GM19238 (cell line): ENCODE measurements at regions not wholly inside any gene's neighbourhood (a gene's known extent, or its start where the extent isn't known, plus 50 kb on each side); places are given as distances from the start of the nearest gene placed in this dataset.

Experiments
- DNase-seq: peaks from one replicate; pipeline ENCODE4 v3.0.0; 2011; ENCODE audit warnings: low spot score; ENCODE audit not compliant: insufficient read length

DNA sequence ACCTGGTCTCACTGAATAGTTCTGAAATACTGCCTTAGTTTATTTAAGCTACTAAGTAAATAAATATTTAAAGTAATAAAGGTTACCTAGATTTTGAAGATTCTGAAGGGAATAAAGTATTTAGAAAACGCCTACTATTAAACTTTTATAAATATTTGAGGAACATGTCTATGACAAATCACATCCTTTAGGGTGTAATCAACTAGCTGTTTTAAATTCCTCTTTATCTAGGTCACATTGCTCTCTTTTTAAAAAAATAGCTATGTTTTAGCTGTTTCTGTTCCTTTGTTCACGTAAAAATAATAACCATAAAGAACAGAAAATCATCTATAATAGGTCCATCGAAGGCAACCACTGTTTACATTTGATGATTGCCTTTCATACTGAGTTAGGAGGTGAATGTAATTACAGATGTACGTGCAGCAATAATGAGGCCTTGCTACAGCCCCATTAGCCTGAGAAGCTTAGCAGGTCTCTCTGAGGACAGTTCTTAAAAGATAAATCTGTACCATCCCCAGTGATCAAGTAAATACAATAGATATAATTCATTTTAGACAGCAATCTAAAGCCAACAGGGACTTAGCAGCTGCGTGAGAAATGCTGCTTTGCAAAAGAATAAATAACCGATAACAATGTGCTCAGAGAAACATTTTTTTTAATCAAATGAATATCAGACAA, 449.5 kb downstream of the LIG4 start:
- DNase-seq, result no peak

DNA sequence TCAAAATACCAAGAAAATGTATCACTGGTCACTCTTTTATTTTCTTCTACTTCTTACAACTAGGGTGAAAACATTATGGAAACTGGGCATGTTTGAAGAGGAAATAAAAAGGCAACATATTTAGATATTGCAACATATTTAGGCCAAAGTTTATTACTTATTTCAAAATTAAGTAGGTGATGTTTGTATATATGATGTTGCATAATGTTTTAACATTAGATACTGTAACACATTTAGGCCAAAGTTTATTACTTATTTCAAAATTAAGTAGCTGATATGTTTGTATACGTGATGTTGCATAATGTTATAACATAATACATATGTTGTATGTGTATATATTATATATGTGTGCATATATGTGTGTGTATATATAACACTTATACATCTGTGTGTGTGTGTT, 451.3 kb downstream of the LIG4 start:
- DNase-seq, result no peak

DNA sequence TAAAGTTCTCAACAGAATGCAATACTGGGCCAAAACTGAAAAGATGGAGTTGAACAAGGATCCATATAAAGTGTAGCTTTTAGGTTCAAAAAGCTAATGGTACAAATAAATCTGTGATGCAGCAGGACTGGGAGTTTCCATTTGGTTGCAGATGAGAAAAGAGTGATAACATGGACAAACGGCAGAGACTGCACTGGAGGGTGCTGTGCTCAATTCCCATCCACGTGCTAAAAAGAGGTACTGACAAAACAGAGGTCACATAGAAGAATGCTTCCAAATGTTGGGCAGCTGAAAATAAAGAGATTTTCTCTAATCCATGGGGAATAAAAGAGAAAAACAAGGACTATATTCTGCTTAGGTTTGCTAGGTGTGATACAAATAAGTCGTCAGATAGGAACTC, 461.6 kb downstream of the LIG4 start:
- no peak for DNase-seq

DNA sequence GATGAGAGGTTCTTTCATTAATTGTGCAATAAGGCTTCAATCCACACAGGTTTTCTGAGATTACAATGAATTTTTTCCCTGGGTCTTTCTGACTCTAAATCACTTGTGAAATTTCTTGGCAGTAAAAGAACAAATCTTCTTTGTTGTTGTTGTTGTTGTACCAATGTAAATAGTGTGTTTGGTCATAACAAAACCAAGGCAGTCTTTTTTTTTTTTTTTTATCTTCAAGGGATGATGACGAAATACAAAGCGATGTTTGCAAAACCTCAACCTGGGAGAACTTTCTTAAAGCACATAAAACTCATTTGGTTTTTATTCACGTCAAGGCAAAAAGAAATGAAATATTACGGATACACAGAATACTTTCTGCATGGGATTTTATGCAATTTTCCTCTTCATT, 462.0 kb downstream of the LIG4 start:
- no peak for DNase-seq

DNA sequence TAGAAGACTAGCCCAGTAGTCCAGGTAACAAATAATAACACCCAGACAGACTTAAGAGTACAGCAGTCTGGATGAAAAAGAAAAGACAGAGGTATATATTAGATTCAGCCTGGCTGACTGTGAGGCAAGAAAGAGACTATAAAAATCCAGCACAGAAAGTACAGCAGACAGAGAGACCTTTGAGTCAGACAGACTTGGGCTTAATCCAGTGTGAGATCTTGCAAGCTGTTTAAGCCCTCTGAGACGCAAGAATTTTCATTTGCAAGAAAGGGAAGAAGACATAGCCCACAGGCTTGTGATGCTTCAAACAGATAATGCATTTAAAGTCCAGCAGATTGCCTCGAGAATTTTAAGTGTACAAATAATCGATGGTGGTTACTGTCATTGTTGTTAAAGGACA, 471.4 kb downstream of the LIG4 start:
- DNase-seq, result no peak

DNA sequence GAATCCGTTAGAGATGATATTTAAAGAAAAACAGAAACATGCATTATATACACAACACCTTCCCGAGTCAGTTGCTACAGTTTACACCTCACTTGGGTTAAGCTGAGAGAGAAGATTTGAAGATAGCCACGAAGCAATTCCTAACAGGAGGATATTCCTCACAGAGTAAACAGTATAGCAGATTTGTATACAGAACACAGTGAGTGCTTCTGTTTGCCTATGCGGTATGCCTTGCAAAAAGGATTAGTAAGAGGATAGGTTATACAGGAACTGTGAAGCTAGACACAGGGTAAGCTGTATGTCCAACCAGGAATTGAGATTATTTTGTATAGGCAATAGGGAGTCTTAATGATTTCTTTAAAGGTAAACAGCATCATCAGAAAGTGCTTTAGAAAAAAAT, 471.8 kb downstream of the LIG4 start:
- no peak for DNase-seq

DNA sequence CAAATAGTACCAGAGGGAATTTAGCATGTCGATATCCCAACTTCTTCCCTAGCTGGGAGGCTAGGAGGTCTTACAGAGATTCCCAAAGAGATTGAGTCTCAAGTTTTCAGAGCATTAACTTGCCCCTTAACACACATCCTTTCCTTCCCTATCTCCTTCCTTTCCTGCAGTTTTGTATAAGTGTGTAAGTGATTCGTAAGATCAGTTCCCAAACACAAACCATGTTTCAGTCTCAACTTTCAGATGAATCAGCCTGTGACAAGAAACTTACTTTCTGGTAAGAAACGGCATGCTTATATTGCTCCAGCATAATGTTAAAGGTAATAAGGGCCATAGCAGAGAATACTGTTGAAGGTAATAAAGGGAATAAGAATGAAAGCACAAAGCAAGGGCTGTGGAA, 472.2 kb downstream of the LIG4 start:
- no peak for DNase-seq

DNA sequence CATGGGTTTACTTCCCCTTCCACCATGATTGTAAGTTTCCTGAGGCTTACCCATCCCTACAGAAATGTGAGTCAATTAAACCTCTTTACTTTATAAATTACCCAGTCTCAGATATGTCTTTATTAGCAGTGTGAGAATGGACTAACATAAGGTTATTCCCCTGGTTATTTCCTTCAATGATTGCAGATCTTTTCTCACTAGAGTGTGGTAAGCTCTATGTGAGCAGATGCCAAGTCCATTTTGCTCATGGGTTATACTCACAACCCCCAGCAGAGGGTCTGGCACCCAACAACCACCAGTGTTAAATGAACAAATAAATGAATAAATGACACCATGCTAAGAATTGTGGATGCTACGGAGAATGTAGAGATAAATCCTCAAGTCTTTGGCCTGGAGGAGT, 472.8 kb downstream of the LIG4 start:
- no peak for DNase-seq

DNA sequence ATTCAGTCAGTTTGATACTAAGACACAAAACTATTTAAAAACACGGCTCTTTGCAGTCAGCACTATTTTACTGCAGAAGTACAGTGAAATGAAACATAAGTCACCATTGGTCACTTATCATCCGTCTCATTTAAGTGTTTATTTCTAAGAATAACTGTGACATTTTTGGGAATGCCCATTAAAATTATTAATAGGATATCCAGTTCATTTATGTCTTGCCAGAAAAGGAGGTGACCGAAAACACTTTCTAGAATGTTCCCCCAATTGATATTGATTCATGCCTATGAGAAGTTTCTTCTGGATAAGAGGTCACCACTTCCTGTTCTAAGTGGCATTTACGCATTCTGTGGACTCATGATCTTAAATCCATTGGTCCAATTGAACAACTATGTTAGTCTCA, 477.3 kb downstream of the LIG4 start:
- DNase-seq, result no peak

DNA sequence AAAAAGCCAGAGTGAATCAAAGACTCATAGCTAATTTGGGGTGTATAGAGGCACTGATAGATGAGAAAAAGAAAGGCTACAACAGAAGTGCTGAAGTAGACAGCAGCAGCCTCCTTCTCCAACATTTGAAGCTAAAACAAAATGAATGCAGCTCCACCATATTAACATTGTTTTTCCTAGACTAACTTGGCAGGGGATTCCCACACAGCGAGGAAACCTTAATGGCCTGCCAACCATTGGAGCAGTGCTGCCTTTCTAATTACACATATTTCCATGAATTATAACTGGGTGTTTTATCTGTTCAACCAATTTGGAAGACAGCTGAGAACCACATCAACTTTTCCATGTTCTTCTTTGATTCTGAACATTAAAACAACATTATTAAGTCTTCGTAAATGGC, 478.6 kb downstream of the LIG4 start:
- DNase-seq, result no peak

DNA sequence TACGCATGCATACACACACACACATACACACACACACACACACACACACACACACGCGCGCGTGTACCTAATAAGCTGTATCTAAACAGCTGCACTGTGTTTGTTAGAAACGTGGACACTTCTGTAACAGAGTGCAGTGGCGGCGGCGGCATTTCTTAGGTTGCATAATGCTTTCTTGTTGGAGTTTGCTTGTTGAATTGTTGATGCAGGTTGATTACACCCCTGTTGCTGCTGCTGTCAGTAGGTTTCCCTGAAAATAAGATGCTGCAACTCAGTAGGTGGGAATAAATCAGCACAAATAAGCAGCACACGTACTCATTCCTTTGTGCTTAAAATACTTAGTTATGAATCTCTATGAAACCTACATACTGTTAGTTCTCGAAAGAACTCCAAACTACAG, 479.2 kb downstream of the LIG4 start:
- no peak for DNase-seq

DNA sequence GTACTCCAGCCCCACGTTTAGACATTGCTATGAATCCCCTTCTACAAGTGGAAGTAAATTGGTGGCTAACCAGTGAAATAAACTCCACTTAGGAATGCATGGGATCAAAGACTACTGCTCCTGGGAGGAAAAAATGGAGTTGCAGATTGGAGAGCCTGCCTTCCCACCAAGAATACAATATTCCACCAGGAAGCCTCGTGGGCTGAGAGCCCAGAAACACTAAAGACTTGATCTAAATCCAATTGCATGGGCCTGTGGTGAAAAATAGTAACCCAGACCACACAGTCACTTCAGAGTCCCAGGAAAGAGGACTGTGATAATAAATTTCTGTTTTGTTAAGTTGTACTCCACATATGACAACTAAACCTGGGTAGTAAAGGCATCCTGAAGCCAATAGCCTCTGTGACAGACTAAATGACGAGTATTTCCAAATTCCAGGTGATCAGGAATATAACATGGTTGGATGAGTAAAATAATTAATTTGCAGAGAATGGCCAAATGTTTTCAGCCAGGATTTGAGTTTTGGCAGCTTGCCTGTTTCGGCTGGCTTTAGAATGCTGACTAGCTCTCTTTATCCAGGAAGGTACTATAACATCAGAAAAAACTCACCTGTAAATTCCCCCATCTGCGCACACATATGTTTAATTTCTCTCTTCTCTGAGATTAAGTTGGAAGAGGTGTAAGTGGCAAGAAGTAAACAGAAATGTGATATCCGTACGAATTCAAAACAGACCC, 480.3 kb downstream of the LIG4 start:
- DNase-seq, result no peak

DNA sequence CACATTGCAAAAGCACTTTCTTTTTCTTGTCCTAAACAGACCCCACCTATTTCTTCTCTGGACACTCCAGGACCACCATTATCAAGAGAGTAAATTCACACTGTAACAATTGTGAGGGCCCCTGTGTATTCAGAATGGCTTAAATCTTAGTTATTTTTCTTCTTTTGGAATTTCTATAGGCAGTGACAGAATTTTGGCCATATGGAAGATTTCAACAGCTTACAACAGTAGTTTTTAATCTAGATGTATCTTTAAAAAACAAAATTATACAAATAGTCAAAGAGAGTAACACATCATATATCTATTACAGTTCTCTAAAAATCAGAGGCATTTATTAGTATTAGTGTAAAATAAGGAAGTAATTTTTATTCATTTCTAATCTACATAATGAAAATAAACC, 482.1 kb downstream of the LIG4 start:
- no peak for DNase-seq

DNA sequence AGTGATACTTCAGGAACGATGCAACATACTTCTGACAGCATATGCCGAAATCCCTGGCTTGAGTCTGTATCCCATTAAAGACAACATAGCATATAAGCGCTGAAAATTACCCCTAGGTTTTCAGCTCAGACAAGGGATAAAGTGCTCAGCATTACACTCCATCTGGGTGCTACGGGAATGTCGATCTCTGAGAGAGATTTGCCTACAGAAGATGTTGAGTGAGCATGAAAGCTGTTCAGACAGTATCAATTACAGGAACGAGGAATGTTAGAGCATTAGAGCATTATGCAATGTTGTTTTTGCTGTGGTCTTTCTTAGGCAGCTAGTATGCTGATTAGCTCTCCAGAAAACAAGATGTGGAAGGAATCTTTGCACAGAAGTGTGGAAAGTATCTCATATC, 484.5 kb downstream of the LIG4 start:
- no peak for DNase-seq

DNA sequence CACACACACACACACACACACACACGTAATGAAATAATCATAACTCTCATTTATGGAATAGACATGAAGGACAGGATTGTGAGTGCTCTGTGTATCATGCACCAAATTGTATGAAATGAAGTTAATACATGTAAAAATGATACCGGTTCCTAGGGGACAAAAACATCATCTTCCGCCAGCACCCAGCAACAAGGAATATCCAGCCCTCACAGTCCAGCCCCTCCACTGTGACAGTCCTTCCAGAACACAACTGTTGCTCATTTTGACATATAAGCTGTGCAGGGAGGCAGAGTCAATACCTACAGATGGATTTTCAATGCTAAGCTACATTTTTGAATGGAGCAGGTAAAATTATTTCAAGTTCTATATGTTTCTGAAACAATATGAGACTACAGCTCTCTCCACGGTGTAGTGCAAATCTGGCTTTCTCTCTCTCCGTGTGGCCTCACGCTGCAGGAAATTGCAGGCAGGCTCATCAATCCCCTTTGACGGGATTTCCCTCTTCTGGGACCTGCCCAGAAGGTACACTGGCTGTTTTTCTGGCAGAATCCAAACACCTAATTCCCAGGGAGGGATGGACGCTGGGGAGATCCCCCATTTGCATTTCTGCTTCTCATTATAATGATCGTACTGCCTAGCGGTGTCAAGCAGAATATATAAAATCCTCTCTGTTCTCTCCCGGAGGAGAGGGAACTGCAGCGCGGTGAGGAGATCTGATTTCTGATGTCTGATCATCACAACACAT, 494.0 kb downstream of the LIG4 start:
- no peak for DNase-seq

DNA sequence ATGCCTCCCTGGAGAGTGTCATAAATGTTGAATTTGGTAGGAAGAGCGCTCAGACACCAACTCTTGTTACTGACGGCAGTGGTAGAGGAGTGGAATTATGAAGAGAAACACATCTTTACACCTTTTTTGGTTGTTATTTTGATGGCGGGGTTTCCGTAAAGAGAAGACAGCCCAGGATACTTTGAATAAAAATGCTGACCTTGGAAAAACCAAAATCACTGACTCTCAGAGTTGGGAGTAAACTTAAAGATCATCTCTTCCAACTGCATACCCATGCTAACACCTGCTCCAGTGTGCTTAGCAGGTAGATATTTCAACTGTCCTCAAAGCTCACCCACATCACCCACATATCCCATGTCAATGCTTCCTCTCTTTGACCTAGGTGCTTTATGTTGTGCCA, 498.6 kb downstream of the LIG4 start:
- no peak for DNase-seq

DNA sequence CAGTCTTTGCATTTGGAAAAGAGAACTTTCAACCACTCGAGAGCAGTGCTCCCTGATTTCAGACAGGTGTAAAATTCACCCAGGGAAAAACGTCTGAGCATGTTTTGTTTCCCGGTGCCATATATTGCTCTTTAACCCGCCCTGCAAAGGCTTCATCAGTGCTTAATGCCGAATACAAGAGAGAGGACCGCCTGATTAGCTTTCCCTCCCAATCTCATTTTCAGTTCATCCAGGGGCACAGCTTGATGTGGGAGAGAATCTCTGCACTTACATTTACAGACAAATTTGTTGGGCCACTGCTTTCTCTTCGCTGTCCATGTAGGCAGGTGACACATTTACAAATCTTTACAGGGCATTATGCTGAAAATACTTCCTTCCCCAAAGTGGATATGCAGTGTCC, 499.1 kb downstream of the LIG4 start:
- DNase-seq, result no peak

DNA sequence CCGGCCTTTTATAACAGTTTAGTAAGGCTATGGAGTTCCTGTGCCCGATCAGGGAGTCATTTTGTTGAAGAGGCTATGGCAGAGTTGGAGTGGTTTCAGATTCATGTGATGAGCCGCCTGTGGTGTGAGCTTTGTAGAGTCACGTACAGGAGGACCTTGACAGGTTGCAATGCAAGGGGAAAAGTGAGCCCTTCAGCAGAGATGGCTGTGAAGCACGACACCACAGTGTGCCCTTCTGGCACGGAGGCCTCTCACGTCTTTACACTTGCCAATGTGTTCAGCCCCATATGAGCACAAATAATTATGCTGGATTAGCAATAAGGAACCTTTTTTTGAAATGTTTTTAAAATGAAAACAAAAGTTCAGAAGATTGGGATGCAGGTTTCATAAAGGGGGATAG, 499.8 kb downstream of the LIG4 start:
- DNase-seq, result no peak

DNA sequence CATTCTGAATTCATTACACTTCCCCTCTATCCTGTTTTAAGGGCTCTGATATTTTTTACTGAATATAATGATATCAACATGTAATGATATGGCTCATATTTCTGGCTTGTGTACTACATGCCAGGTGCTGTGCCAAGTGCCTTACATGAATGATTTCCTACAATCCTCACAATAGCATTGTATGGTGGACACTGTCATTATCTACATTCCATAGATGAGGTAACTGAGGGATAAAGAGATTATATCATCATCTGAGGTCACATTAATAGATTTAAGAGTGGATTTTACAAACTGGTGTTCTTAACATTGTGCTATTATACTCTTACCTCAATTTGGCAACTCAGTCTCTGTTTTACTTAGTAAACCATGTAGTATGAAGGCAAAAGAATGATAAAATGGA, 502.0 kb downstream of the LIG4 start:
- no peak for DNase-seq

DNA sequence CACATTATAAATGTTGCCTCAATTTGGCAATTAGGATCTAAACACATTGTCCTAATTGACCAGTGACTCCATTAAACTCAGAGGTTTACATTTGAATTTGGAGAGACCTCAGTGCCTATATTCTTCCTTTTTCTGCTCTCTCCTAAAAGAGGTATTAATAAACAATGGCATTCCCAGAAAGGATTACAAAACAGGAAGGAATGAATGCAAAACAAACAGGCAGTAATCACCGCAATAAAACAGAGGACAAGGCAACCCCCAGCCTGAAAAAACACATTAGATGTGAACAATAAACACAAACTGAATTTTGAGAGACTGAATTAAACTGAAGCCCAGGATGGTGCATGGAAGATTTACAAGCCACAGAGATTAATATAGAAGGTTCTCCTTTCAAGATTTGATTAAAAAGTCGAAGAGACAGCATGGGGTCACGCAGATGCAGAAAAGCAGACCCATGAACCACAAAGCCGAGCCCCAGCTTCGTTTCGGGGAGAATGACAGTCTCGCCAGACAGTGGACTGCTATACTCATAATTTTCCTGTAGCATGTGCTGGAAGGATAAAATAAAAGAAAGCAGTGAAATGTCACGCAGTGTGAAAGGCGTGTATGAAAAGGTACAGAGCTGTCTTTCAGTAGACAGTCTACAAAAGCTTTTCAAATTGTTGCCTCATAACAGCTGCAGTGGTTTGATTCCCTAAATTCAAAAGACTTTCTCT, 503.0 kb downstream of the LIG4 start:
- no peak for DNase-seq

DNA sequence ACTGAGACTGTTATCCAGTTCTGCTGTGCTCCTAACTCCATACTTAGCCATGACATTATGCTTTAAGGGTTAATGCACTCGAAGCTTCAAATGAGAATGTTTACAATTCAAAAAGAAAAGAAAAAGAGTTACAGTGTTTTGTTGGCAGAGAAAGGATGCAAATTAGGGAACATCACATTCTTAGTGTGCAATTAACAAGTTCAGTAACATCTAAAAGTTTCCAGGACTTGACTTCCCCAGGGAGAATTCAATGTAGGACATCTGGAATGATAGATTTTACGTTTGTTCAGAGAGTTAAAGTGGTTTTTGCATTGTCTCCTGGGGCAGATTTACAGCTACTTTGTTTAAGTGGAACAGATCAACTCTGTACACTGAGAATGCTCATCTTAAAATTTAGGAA, 525.2 kb downstream of the LIG4 start:
- DNase-seq, result no peak

DNA sequence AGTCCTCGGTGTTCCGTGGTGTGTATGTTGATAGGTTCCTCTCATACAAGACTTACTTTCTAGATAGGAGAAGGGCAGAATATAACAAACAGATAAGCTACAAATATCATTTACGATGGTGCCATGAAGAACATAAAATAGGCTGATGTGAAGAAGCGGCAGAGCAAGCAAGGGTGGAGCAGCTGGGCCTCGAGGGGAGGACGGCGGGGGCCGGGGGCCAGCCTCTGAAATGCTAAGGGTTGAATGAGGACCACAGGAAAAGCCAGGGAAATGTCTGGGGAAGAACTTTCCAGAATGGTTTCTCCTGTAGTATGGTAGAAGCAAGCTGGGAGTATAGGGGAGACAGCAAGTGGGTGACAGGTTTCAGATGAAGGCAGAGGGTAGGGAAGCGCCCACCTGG, 529.5 kb downstream of the LIG4 start:
- no peak for DNase-seq
